Stimulated activated memory B cell treated with anti-CD40 and anti-IgM and Interleukin-4, amounts not matched to agents 10 μg/mL and 1 μg/mL and 100 μg/mL, for 72 hours (primary cell): ENCODE measurements at regions not wholly inside any gene's neighbourhood (a gene's known extent, or its start where the extent isn't known, plus 50 kb on each side); places are given as distances from the start of the nearest gene placed in this dataset.

Experiments used
- ATAC-seq: fragments of 150-1000 bp; cut with Tn5 transposase; 2 replicates; pipeline ENCODE4 v1.10.0; 2021
- H3K27ac Mint-ChIP-seq: one replicate; pipeline ENCODE4 v1.8.0; 2022; ENCODE audit warnings: mild to moderate bottlenecking, mixed read lengths
- H3K27me3 Mint-ChIP-seq: one replicate; pipeline ENCODE4 v1.8.0; 2022; ENCODE audit warnings: mixed read lengths
- H3K36me3 Mint-ChIP-seq: one replicate; pipeline ENCODE4 v1.8.0; 2022; ENCODE audit warnings: mixed read lengths
- H3K4me1 Mint-ChIP-seq: one replicate; pipeline ENCODE4 v1.8.0; 2022; ENCODE audit warnings: mixed read lengths
- H3K4me3 Mint-ChIP-seq: one replicate; pipeline ENCODE4 v1.8.0; 2022; ENCODE audit warnings: mild to moderate bottlenecking, moderate library complexity, mixed read lengths
- H3K9me3 Mint-ChIP-seq: one replicate; pipeline ENCODE4 v1.8.0; 2022; ENCODE audit warnings: mixed read lengths

- ATAC-seq: no peak
- no peak overlapping the region for H3K4me3 Mint-ChIP-seq
- H3K4me1 Mint-ChIP-seq: no peaks in the 10 kb centered on the region
- no peaks in the 10 kb centered on the region for H3K9me3 Mint-ChIP-seq
- H3K27me3 Mint-ChIP-seq: no peaks in the 10 kb centered on the region
- no peak overlapping the region for H3K27ac Mint-ChIP-seq
- H3K36me3 Mint-ChIP-seq: no peaks in the 10 kb centered on the region
Observed at GRCh38 chr12:114918535-114919233, 234.7 kb upstream of the TBX3 start.

DNA sequence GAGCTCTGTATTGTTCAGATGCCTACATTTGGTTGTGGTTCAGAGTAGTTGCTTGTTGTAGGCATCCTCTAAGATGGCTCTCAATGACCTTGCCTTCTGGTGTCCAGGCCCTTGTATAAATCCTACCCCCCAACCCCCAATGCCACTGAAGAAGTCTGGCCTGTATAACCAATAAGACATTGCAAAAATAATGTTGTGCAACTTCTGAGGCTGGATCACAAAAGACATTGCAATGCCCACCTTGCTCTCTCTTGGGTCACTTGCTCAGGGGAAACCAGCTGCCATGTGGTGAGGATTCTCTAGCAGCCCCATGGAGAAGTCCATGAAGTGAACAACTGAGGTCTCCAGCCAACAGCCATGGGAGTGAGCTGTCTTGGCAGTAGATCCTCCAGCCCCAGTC, 234.0 kb upstream of the TBX3 start:
- Mint-ChIP-seq H3K9me3 (peaks cover 2% of the 10 kb centered on the region), H3K4me1 (no peaks in the 10 kb centered on the region), H3K36me3 (no peaks in the 10 kb centered on the region), H3K4me3 (no peak overlapping the region), H3K27ac (no peak overlapping the region), H3K27me3 (no peaks in the 10 kb centered on the region)
- ATAC-seq: no peak

GRCh38 chr12:114917307-114917706, 233.3 kb upstream of the TBX3 start:
- Mint-ChIP-seq H3K4me3 (no peak overlapping the region), H3K9me3 (peaks cover 3% of the 10 kb centered on the region), H3K4me1 (no peaks in the 10 kb centered on the region), H3K36me3 (no peaks in the 10 kb centered on the region), H3K27me3 (no peaks in the 10 kb centered on the region), H3K27ac (no peak overlapping the region)
- ATAC-seq: no peak

DNA sequence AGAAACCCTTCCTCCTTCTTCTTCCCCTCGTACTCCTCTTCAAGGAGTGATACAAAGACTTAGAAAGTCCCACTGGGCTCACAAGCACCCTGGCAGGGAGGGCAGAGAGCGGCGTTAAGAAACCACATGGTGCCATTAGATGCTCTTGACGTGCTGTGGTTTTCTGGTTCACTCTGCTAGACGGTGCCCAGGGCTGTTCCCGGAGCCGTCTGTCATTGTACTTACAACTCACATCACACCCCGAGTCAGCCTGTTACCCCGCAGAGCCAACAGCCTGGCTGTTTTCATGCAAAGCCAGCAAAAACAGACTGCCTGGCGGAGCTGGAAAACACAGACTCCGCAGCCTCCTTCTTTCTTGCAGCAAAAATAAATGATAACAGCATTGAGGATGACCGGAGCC, 232.6 kb upstream of the TBX3 start:
- no peak for ATAC-seq
- Mint-ChIP-seq H3K4me3 (no peak overlapping the region), H3K27me3 (no peaks in the 10 kb centered on the region), H3K4me1 (no peaks in the 10 kb centered on the region), H3K36me3 (no peaks in the 10 kb centered on the region), H3K27ac (no peak overlapping the region), H3K9me3 (peaks cover 3% of the 10 kb centered on the region)

- no peaks in the 10 kb centered on the region for H3K36me3 Mint-ChIP-seq
- no peak overlapping the region for H3K4me3 Mint-ChIP-seq
- H3K27me3 Mint-ChIP-seq: no peaks in the 10 kb centered on the region
- no peaks in the 10 kb centered on the region for H3K4me1 Mint-ChIP-seq
- peaks cover 3% of the 10 kb centered on the region for H3K9me3 Mint-ChIP-seq
- H3K27ac Mint-ChIP-seq: no peak overlapping the region
- no peak for ATAC-seq
Observed at GRCh38 chr12:114916124-114916523, 232.1 kb upstream of the TBX3 start.

DNA sequence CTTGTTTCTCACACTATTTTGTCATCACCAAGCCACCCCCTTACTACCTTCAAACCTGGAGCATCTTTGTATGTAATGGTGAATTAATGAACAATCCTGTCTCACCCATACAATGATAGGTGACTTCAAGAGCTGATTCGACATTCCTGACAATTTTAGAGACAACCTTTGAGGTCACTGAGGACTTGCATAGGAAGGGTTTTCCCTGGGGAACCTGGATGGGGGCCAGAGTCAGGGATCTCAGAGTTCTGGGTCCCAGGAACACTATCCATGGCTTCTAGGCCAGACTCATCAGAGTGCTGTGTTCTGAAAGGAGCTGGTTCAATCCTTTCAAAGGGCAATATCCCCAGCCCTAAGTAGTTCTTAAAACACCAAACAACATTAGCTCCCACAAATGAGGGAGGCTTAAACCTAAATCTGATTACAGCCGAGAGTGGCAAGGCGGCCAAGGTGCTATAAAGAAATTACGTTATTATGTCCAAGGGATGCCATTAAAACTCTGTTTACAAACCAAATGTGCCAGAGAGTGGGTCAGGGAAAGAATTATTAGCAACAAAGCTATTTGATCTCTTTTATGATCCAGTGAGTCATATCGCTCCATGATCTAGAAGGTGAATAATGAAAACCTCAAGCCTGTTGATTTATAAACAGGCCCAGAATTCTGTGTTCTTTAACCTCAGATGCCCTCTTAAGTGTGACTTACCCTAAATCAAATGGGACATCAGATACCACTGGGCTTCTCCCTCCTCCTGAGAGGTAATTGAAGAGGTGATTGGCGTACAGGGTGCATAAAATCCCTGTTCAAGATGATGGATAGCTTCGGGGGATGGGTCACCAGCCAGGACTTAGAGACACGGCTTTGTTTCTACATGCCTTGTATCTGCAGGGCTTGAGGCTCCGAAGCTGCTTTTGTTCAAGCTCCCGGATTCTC, 230.2 kb upstream of the TBX3 start:
- no peak overlapping the region for H3K27ac Mint-ChIP-seq
- no peak overlapping the region for H3K4me3 Mint-ChIP-seq

DNA sequence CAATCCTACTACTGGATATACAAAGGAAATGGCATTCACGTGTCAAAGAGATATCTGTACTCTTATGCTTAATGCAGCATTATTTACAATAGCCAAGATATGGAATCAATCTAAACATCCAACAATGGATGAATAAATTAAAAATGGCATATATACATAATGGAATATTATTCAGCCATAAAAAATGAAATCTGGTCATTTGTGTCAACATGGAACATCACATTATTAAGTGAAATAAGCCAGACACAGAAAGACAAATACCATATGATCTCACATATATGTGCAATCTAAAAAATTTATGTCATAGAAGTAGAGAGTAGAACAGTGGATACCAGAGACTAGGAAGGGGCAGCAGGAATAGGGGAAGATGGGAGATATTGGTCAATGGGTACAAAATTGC, 228.8 kb upstream of the TBX3 start:
- Mint-ChIP-seq H3K4me3 (no peak overlapping the region), H3K27me3 (no peaks in the 10 kb centered on the region), H3K9me3 (peaks cover 3% of the 10 kb centered on the region), H3K4me1 (no peaks in the 10 kb centered on the region), H3K36me3 (no peaks in the 10 kb centered on the region), H3K27ac (no peak overlapping the region)
- no peak for ATAC-seq

More for the DNA sequence above, 230.2 kb upstream of the TBX3 start:
- H3K4me1 Mint-ChIP-seq: no peaks in the 10 kb centered on the region
- ATAC-seq: no peak
- no peaks in the 10 kb centered on the region for H3K27me3 Mint-ChIP-seq
- H3K9me3 Mint-ChIP-seq: peaks cover 3% of the 10 kb centered on the region
- no peaks in the 10 kb centered on the region for H3K36me3 Mint-ChIP-seq

GRCh38 chr12:114911196-114911595, 227.2 kb upstream of the TBX3 start:
- Mint-ChIP-seq H3K27ac (no peak overlapping the region), H3K4me1 (no peaks in the 10 kb centered on the region), H3K9me3 (peaks cover 3% of the 10 kb centered on the region), H3K27me3 (no peaks in the 10 kb centered on the region), H3K36me3 (no peaks in the 10 kb centered on the region), H3K4me3 (no peak overlapping the region)
- ATAC-seq: no peak

- no peaks in the 10 kb centered on the region for H3K27me3 Mint-ChIP-seq
- H3K27ac Mint-ChIP-seq: no peak overlapping the region
- no peaks in the 10 kb centered on the region for H3K9me3 Mint-ChIP-seq
- no peaks in the 10 kb centered on the region for H3K4me1 Mint-ChIP-seq
- no peak overlapping the region for H3K4me3 Mint-ChIP-seq
- no peak for ATAC-seq
- H3K36me3 Mint-ChIP-seq: no peaks in the 10 kb centered on the region
Observed at GRCh38 chr12:114904254-114905003, 220.5 kb upstream of the TBX3 start.

DNA sequence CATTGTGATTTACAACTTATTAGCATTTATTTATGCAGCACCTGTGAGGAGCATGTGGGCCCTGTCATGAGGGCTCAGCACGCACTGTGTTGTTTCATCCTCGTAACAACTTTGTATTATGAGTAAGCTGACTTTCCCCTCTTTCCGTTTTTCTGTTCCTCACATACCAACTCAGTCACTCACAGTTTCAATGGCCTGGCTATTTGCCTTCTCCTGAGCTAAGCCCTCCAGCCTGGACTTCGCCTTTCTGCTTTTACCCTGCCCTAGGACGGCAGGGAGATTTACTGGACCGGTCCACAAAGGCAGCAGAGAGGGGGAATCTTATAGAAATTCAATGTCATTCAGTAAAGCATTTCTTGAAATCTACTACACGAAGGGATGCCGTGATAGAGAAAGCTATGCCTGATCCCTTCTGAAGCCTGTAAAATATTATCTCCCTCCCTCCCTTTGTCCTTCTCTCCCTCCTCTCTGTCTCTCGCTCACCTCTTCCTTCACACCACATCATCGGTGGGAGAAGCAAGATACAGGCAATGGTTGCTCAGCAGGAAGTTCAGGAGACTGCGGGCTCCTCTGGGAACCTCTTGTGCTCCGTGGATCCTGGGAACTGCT, 219.2 kb upstream of the TBX3 start:
- no peaks in the 10 kb centered on the region for H3K9me3 Mint-ChIP-seq
- no peak overlapping the region for H3K4me3 Mint-ChIP-seq
- no peaks in the 10 kb centered on the region for H3K27me3 Mint-ChIP-seq
- no peaks in the 10 kb centered on the region for H3K4me1 Mint-ChIP-seq
- no peak overlapping the region for H3K27ac Mint-ChIP-seq
- no peak for ATAC-seq
- no peaks in the 10 kb centered on the region for H3K36me3 Mint-ChIP-seq

- no peaks in the 10 kb centered on the region for H3K36me3 Mint-ChIP-seq
- ATAC-seq: no peak
- no peaks in the 10 kb centered on the region for H3K9me3 Mint-ChIP-seq
- H3K4me3 Mint-ChIP-seq: no peak overlapping the region
- H3K4me1 Mint-ChIP-seq: no peaks in the 10 kb centered on the region
- H3K27ac Mint-ChIP-seq: no peak overlapping the region
- H3K27me3 Mint-ChIP-seq: no peaks in the 10 kb centered on the region
Observed at GRCh38 chr12:114902665-114903064, 218.7 kb upstream of the TBX3 start.

DNA sequence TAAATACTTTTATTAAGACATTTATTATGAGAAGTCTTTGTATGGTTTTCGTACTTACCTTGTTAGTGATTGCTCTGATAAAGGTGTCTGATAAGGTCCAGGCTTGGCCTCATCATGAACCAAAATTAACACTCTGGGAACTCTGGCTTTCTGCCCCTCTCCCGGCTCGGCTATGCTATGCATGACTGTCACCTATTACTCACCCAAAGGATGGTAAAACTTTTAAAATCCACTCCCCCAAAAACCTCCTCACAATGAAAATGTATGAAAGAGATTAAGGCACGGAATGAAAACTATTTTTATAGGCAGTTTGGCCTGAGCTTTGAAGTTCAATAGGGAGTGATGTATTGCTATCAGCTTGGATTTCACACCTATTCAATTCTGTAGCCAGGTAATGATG, 217.3 kb upstream of the TBX3 start:
- H3K27ac Mint-ChIP-seq: no peak overlapping the region
- H3K36me3 Mint-ChIP-seq: no peaks in the 10 kb centered on the region
- ATAC-seq: no peak
- H3K4me1 Mint-ChIP-seq: no peaks in the 10 kb centered on the region
- H3K27me3 Mint-ChIP-seq: no peaks in the 10 kb centered on the region
- H3K4me3 Mint-ChIP-seq: no peak overlapping the region
- no peaks in the 10 kb centered on the region for H3K9me3 Mint-ChIP-seq

DNA sequence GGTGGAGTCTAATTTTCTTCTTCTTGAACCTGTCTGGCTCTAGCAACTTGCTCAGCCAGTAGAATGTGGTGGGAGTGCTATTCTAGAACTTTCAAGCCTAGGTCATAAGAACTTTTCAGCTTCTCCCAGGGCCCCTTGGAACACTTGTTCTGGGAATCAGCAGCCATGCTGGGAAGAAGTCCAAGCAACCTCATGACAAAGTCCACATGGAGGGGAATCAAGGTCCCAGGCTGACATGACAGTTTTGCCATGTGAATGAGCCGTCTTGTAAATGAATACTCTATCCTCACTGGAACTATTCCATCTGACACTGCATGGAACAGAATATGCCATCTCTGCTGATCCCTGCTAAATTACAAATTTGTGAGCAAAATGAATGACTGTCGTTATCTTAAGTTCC, 214.2 kb upstream of the TBX3 start:
- Mint-ChIP-seq H3K27me3 (no peaks in the 10 kb centered on the region), H3K4me3 (no peak overlapping the region), H3K9me3 (no peaks in the 10 kb centered on the region), H3K4me1 (no peaks in the 10 kb centered on the region), H3K36me3 (no peaks in the 10 kb centered on the region), H3K27ac (no peak overlapping the region)
- no peak for ATAC-seq

- no peak for ATAC-seq
- H3K27ac Mint-ChIP-seq: no peak overlapping the region
- H3K4me3 Mint-ChIP-seq: no peak overlapping the region
- no peaks in the 10 kb centered on the region for H3K36me3 Mint-ChIP-seq
- no peaks in the 10 kb centered on the region for H3K4me1 Mint-ChIP-seq
- no peaks in the 10 kb centered on the region for H3K9me3 Mint-ChIP-seq
- no peaks in the 10 kb centered on the region for H3K27me3 Mint-ChIP-seq
Observed at GRCh38 chr12:114895827-114896226, 211.9 kb upstream of the TBX3 start.

DNA sequence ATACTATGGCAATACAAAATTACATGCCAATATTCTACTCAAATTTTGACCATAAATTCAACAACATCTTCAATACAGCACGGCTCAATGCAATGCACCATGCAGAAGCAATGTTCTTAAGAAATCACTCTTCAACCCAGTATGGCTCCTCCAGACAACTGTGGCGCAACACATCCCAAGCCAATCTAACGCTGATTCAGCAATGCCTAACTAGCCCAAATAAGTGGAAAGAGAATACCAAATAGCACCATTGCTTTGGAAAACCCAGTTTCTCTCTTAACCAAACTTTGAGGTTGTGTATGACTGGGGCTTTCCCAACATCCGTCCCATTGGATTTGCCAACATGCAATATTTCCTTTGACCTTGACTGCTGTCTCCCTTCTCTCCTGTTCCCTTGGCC, 211.1 kb upstream of the TBX3 start:
- Mint-ChIP-seq H3K9me3 (no peaks in the 10 kb centered on the region), H3K36me3 (no peaks in the 10 kb centered on the region), H3K27me3 (no peaks in the 10 kb centered on the region), H3K4me3 (no peak overlapping the region), H3K27ac (no peak overlapping the region), H3K4me1 (no peaks in the 10 kb centered on the region)
- no peak for ATAC-seq
